ENCODE measurements at regions not wholly inside any gene's neighbourhood (a gene's known extent, or its start where the extent isn't known, plus 50 kb on each side); places are given as distances from the start of the nearest gene placed in this dataset.
"Not testable (repeated sequence)": the region's sequence is repeated elsewhere in the genome, so short reads cannot be mapped to it uniquely, and the experiment has no call there.

DNA sequence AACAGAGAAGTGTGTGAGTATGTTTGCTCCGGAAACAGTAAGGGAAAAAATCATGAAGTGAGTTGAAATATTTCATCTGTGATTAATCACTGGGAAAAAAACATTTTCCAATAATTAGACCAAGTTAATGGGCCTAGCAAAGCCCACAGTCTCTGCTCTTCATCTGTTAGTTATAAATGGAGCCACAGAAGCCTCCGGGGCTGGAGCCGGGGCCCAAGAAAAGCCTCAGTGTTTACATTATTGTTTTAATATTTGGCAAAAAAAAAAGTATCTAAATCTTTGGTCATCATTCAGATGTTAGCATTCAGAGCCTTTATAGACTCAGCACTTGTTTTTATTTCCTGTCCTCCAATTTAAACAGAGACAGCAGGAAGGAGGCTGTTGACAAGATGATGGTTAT, 115.0 kb downstream of the UBE2U start:
- no peak for DNase-seq (ENCODE audit: low read depth)

DNA sequence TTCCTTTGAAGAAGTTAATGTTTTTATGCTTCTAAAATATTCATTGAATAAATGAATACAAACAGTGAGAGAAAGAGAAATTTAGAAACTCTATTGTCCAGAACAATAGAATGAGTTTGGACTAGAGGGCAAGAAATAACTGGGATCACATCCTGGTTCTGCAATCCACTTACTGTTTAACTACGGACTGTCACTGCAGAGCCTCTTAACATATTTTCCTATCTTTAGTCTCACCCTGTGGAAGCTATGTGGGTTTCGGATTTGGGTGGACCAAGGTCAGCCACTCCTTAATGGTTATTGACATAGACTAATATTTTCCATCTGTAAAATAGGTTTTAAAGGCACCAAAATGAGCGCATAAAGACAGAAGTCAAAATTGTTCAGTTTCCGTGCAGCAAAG, 116.6 kb downstream of the UBE2U start:
- DNase-seq (ENCODE audit: low read depth), result no peak

DNA sequence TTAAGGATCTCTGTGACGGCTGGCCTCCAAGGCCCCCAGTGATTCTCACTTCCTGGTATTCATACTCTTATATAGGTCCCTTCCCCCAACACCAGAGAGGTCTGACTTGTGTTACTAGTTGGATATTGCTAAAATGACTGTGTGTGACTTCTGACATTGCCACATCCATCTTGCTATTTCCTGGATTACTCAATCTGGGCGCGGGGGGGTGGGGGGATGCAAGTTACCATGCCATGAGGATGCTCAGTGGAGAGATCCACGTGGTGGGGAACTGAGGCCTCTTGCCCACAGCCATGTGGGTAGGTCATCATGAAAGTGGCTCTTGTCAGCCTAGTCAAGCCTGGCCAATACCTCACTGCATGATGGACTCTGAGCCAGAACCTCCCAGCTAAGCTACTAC, 117.0 kb downstream of the UBE2U start:
- DNase-seq (ENCODE audit: low read depth), result peak; percentile 52

GRCh38 chr1:64320922-64321614, 117.6 kb downstream of the UBE2U start:
- no peak for DNase-seq (ENCODE audit: low read depth)

- no peak for DNase-seq (ENCODE audit: low read depth)
Measured at GRCh38 chr1:64323054-64323453, 119.6 kb downstream of the UBE2U start.

- DNase-seq (ENCODE audit: low read depth), result no peak
Measured at GRCh38 chr1:64323882-64324281, 120.5 kb downstream of the UBE2U start.

- no peak for DNase-seq (ENCODE audit: low read depth)
Measured at GRCh38 chr1:64325856-64326255, 122.4 kb downstream of the UBE2U start.

GRCh38 chr1:64327119-64327518, 123.7 kb downstream of the UBE2U start:
- no peak for DNase-seq (ENCODE audit: low read depth)

DNA sequence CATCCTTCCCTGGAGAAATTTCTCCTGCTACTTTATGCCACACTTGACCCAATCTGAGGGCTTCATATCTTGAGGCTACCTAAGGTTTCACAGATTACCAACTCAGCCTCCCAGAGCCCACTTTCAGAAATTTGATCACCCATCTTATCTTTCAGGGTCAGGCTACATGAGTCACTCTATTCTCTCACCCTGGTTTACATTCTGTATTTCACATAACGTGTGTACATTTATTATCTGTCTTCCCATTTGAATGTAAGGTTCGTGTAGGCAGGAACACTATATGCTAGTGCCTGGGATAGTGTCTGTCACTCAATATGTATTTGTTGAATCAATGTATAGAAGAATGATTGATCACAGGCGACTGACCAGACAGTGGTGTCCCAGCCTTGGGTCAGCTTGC, 124.8 kb downstream of the UBE2U start:
- no peak for DNase-seq (ENCODE audit: low read depth)

- DNase-seq (ENCODE audit: low read depth), result no peak
Measured at GRCh38 chr1:64330839-64331238, 127.4 kb downstream of the UBE2U start.

DNA sequence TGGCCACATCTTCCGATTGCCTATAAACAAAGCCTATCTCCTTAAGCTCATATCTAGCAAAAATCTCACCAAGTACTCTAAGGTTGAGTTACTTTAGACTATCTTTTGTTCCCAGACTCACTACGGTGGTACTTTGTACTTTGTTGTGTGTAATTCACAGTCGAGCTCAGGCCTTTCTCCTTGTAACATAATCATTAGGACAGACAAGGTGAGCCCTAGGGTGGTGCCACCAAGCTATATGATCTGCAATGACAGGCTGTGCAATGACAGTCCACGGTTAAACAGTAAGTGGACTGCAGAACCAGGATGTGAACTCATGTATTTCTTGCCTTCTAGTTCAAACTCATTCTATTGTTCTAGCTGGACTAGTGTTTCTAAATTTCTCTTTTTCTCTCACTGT, 132.2 kb downstream of the UBE2U start:
- no peak for DNase-seq (ENCODE audit: low read depth)

- DNase-seq (ENCODE audit: low read depth), result no peak
Measured at GRCh38 chr1:64337475-64337874, 132.5 kb upstream of the CACHD1 start.

DNA sequence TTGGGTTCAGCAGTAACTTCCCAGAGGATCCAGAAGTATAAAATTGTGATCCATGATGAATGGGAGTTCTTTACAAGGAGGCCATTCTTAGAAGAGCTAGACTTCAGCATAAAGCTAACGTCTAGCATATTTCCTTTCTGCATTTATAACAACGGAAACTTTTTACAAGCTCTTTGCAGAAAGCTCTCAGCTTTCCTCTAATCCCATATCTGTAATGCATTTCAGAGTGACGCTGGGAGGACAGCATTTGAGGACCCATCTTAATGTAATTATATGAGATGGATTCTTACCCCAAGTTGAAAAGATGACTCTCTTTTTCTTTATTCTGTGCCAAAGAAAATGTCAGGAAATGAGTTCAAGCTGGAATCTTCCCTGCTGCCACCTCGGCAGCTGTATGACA, 132.0 kb upstream of the CACHD1 start:
- DNase-seq (ENCODE audit: low read depth), result no peak

DNA sequence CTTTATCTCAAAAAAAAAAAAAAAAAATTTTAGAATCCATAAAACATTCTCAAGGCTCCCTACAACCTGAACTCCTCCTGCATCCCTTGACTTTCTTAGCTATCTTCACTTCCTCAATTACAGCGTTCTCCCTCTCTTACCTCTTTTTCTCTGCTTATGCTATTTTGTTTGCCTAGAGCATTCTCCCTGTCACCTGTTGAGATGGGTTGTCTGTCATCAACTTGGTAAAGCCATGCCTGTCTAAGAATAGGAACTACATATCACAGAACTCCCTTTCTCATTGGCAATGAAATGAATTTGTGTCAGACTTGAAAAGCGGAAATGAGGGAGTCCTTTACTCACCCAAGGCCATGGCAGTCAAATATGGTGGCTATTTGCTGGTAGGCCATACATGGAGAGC, 129.6 kb upstream of the CACHD1 start:
- DNase-seq (ENCODE audit: low read depth), result no peak

DNA sequence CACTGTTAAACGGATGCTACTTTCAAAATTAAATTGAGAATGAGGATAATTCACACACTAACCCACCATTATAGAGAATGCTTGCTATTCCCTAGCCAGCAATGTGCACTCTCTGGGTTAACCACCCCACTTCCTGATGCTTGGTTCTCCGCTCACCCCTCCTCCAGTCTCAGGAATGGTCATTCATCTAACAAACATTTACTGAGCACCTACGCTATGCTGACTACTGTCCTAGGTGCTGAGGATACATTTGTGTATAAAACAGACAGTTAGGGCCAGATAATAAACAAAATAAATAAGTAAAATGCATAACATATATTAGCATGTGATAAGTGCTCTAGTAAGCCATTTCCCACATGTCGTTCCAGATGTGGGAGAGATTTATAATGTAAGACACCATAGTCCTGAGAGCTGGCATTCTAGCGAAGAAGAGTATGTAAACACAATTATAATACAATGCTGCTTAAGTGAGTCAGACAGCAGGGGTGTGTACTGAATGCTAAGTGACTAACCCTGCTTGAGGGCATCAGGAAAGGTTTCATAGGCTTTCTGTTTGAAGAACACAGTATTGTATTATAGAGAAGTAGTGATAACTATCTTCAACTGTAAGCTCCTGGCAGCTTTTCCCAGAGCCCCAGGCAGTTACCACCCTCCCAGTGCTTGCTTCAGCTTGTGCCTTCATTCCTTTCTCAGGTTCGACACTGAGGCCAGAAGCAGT, 126.7 kb upstream of the CACHD1 start:
- DNase-seq (ENCODE audit: low read depth), result peak; percentile 71

- DNase-seq (ENCODE audit: low read depth), result no peak
Measured at GRCh38 chr1:64343823-64344190, 126.1 kb upstream of the CACHD1 start.

DNA sequence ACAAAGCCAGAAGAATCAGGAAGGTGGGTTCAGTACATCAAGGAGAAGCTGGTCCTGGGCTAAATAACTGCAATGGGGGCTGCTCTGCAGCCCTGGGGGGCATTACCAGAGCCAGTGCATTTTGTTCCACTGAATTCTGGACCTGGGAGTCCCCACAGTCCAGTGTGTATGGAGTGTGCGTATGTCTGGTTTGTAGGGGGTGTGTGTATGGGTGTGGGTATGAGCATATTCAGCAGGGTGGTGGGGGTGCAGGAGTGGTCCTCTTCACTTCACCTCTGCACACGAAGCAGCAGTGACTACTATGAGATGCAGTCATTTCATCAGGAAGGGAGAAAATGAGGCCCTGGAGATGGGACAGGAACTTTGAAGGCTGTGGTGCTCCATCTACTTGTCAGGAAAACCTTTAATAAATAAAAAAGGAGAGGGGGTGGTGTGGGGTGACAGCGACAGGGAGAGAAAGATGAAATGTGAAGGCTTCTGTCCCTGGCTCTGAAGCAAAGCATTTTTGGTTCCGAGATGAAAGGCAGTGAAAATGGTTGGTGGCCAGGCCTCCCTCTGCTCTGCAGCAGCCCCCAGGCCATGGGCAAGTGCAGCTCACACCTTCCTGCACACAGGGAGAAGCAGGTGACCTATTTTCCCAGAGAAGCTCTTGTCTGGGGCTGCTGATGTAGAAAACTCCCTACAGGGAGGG, 121.5 kb upstream of the CACHD1 start:
- DNase-seq (ENCODE audit: low read depth), result no peak

DNA sequence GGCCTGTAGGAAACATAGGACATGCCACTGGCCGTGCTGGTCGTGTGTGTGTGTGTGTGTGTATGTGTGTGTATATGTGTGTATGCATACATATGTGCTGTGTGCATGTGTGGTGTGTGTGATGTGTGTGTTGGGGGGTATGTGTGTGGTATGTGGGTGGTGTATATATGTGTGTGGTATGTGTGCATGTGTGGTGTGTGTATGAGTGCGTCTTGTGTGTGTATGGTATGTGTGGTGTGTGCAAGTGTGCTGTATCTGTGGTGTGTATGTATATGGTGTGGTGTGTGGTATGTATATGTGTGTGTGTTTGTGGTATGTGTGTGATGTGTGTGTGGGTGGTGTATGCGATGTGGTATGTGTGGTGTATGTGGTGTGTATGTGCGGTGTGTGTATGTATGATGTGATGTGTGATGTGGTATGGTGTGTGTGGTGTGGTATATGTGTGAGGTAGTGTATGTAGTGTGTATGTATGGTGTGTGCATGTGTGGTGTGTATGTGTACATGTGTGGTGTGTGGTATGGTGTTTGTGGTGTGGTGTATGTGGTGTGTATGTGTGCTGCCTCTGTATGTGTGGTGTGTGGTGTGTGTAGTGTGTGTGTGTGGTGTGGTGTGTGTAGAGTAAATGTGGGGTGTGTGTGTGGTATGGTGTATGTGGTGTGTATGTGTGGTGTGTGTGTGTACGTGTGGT, 120.8 kb upstream of the CACHD1 start:
- no peak for DNase-seq (ENCODE audit: low read depth)

DNA sequence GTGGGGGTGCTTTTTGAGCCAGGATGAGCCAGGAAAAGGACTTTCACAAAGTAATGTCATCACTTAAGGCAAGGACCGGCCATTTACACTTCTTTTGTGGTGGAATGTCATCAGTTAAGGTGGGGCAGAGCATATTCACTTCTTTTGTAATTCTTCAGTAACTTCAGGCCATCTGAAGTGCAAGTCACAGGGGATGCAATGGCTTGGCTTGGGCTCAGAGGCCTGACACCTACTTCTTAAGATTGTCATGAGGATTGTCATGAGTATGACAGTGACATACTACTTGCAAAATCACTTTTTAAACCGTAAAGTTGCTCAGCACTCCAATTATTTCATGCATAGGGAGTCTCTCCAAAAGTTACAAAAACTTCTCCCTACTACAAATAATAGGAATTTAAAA, 114.4 kb upstream of the CACHD1 start:
- DNase-seq (ENCODE audit: low read depth), result not testable (repeated sequence)

- no peak for DNase-seq (ENCODE audit: low read depth)
Measured at GRCh38 chr1:64356636-64357256, 113.2 kb upstream of the CACHD1 start.

DNA sequence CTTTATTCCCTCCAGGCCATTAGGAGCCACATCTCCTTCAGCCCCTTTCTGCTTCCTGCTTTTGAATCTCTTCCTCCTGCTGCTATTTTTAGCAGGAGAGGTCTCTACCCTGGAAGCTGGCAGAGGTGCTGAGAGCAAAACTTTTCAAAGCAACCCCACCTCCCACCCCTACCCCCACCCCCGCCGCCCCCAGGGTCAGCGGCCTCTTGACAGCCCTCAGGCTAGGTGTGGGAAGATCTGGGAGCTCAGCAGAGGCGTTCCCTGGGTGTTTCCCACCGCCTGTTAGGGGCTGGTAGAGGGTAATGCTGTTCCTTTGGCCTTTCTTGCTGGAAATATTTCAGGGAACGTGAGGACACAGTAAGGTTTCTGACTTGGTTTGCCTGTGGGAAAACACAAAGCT, 112.5 kb upstream of the CACHD1 start:
- no peak for DNase-seq (ENCODE audit: low read depth)

GRCh38 chr1:64358692-64359091, 111.2 kb upstream of the CACHD1 start:
- DNase-seq (ENCODE audit: low read depth), result no peak

Measured in GM04503 (cell line).